Suprapubic skin (tissue), 4 donors: ENCODE measurements at regions not wholly inside any gene's neighbourhood (a gene's known extent, or its start where the extent isn't known, plus 50 kb on each side); places are given as distances from the start of the nearest gene placed in this dataset.

Experiments
- DNase-seq, 2 donors: peaks; one replicate each; pipeline ENCODE4 v3.0.0-alpha.2; 2019; ENCODE audit warnings: low spot score in 2 of 2
- H3K27ac ChIP-seq: fragments of 200-600 bp; sonication (generic); one replicate; pipeline ENCODE4 v1.5.1; 2019
- H3K27me3 ChIP-seq: fragments of 200-600 bp; sonication (generic); one replicate; pipeline ENCODE4 v1.5.1; 2019
- H3K36me3 ChIP-seq: fragments of 200-600 bp; sonication (generic); one replicate; pipeline ENCODE4 v1.5.1; 2019
- H3K4me1 ChIP-seq: fragments of 200-600 bp; sonication (generic); one replicate; pipeline ENCODE4 v1.5.1; 2019
- H3K4me3 ChIP-seq: fragments of 200-600 bp; sonication (generic); one replicate; pipeline ENCODE4 v1.5.1; 2019; ENCODE audit warnings: mild to moderate bottlenecking
- H3K9me3 ChIP-seq: fragments of 200-600 bp; sonication (generic); one replicate; pipeline ENCODE4 v1.5.1; 2019
- EP300 ChIP-seq: sonication (generic); formaldehyde crosslinking; IDR thresholded peaks from one replicate; pipeline ENCODE4 v1.6.1; 2017; ENCODE audit warnings: antibody characterized with exemption
- POLR2A ChIP-seq, 2 donors: fragments of 450-650 bp; IDR thresholded peaks; one replicate each; pipeline ENCODE4 v1.6.1; 2017; ENCODE audit warnings: antibody characterized with exemption in 2 of 2, mild to moderate bottlenecking in 2 of 2, moderate library complexity in 2 of 2
- POLR2AphosphoS5 ChIP-seq, 3 donors: sonication (generic); formaldehyde crosslinking; IDR thresholded peaks; one replicate each; pipeline ENCODE4 v1.6.1; 2017; ENCODE audit warnings: antibody characterized with exemption in 3 of 3
- WGBS: methylation state at CpG from one replicate; pipeline ENCODE4 v1.1.5; 2018; 5-methylcytosine and 5-hydroxymethylcytosine counted together
- TF ChIP-seq, protein P1 (sequence below), 2 donors: fragments of 200-600 bp in 1 of 2; fragments of 450-650 bp in 1 of 2; sonication (generic) in 1 of 2; IDR thresholded peaks; one replicate each; pipeline ENCODE4 v1.5.1; 2016 to 2019; ENCODE audit warnings: antibody characterized with exemption in 2 of 2, mild to moderate bottlenecking in 1 of 2, moderate library complexity in 1 of 2

DNA sequence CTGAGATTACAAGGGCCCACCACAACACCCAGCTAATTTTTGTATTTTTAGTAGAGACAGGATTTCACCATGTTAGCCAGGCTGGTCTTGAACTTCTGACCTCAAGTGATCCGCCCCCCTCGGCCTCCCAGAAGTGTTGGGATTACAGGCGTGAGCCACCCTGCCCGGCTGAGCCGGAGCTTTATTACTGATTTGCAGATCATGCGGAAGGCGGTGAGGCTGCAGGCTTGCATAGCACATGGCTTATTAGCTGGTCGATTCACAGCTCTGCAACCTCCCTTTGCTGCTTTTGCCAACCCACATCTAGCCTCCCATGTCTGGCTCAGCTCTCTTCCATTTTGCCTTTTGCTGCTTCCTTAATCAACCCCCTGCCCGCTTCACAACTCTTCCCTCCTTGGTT lies 210.3 kb downstream of the VAPA start:
- no peak for DNase-seq
- no peak for TF ChIP-seq POLR2A (IDR thresholded peaks at IDR 0.05)
- no peak for TF ChIP-seq EP300
- H3K9me3 ChIP-seq, result no peaks in the 10 kb centered on the region
- 92% methylated on average over 8 of the region's 9 CpGs for WGBS
- no peak overlapping the region for H3K27ac ChIP-seq
- H3K27me3 ChIP-seq, result no peaks in the 10 kb centered on the region
- peaks cover 37% of the 10 kb centered on the region for H3K4me1 ChIP-seq
- H3K36me3 ChIP-seq, result no peaks in the 10 kb centered on the region
- H3K4me3 ChIP-seq, result no peak overlapping the region

DNA sequence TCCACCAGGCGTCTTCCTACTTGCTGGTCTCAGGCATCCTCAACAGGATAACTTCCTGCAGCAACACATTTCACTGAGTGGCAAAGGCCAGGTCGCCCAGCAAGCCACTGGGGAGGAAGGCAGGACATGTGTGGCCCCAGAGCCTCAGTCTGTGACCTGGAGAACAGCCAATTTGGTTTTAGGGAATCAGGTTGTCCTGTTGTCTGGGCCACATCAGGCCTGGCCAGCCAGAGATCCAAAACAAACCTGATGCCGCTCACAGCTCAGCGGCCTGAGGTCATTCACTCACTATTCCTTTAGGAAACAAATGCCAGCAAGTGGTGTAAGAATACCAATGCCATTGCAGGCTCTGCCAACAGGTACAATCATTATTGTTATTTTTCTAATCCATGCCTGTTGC lies 210.7 kb downstream of the VAPA start:
- no peak overlapping the region for H3K4me3 ChIP-seq
- H3K4me1 ChIP-seq, result peaks cover 37% of the 10 kb centered on the region
- TF ChIP-seq POLR2AphosphoS5 (IDR thresholded peaks at IDR 0.05), result no peak
- TF ChIP-seq, protein P1, sequence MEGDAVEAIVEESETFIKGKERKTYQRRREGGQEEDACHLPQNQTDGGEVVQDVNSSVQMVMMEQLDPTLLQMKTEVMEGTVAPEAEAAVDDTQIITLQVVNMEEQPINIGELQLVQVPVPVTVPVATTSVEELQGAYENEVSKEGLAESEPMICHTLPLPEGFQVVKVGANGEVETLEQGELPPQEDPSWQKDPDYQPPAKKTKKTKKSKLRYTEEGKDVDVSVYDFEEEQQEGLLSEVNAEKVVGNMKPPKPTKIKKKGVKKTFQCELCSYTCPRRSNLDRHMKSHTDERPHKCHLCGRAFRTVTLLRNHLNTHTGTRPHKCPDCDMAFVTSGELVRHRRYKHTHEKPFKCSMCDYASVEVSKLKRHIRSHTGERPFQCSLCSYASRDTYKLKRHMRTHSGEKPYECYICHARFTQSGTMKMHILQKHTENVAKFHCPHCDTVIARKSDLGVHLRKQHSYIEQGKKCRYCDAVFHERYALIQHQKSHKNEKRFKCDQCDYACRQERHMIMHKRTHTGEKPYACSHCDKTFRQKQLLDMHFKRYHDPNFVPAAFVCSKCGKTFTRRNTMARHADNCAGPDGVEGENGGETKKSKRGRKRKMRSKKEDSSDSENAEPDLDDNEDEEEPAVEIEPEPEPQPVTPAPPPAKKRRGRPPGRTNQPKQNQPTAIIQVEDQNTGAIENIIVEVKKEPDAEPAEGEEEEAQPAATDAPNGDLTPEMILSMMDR (IDR thresholded peaks at IDR 0.05), result no peak
- no peak for TF ChIP-seq POLR2A (IDR thresholded peaks at IDR 0.05)
- TF ChIP-seq EP300, result no peak
- no peaks in the 10 kb centered on the region for H3K9me3 ChIP-seq
- no peak for DNase-seq
- WGBS, result 58% methylated on average over 4 of the region's 4 CpGs
- H3K27me3 ChIP-seq, result no peaks in the 10 kb centered on the region
- no peaks in the 10 kb centered on the region for H3K36me3 ChIP-seq
- no peak overlapping the region for H3K27ac ChIP-seq

DNA sequence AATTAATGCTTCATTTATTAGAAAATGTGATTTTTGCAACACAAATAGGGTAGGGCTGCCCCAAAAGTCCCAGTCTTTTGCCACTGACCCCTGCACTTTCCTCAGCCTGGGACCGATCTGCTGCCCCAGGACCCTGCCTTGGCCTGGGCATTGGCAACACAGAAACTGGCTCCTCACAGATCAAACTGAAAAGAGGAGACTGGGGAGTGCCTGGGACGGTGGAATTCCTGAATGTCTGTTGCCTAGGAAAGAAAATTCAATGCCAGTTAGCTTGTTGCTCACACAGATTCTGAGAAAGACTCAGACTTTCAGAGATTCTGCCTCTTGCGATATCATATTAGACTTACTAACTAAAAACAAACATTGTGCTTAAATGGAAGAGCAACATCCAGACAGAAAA lies 211.2 kb downstream of the VAPA start:
- WGBS, result 68% methylated on average over 3 of the region's 3 CpGs
- no peak for DNase-seq
- no peak overlapping the region for H3K27ac ChIP-seq
- no peaks in the 10 kb centered on the region for H3K36me3 ChIP-seq
- TF ChIP-seq EP300 (no peak), POLR2AphosphoS5 (IDR thresholded peaks at IDR 0.05) (no peak), POLR2A (IDR thresholded peaks at IDR 0.05) (no peak)
- TF ChIP-seq, protein P1 (IDR thresholded peaks at IDR 0.05), result no peak
- peaks cover 37% of the 10 kb centered on the region for H3K4me1 ChIP-seq
- H3K4me3 ChIP-seq, result no peak overlapping the region
- no peaks in the 10 kb centered on the region for H3K9me3 ChIP-seq
- no peaks in the 10 kb centered on the region for H3K27me3 ChIP-seq

DNA sequence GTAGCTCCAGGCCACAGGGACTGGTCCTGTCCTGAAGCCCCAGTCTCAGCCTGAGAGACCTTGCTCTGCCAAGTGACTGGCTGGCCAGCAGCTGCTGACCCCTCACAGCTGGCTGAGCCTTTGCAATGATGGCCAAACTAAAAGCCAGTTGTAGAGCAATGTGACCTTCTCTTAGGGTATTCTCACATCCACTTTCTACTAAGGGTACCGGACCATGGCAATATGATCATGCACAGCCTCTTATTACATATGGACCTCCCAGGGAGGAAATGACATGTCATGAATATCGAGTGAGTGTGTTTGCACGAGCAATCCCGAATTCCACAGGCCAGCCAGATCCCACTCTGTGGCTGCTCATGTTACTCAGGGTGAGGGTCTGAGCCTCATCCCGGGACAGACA lies 213.9 kb downstream of the VAPA start:
- Histone ChIP-seq H3K27me3 (no peaks in the 10 kb centered on the region), H3K9me3 (no peaks in the 10 kb centered on the region), H3K4me1 (peaks cover 38% of the 10 kb centered on the region), H3K27ac (no peak overlapping the region), H3K4me3 (no peak overlapping the region), H3K36me3 (no peaks in the 10 kb centered on the region)
- DNase-seq, result no peak
- TF ChIP-seq, protein P1 (IDR thresholded peaks at IDR 0.05), result no peak
- TF ChIP-seq POLR2AphosphoS5 (IDR thresholded peaks at IDR 0.05), result no peak
- no peak for TF ChIP-seq POLR2A (IDR thresholded peaks at IDR 0.05)
- no peak for TF ChIP-seq EP300
- 72% methylated on average over 3 of the region's 5 CpGs for WGBS

DNA sequence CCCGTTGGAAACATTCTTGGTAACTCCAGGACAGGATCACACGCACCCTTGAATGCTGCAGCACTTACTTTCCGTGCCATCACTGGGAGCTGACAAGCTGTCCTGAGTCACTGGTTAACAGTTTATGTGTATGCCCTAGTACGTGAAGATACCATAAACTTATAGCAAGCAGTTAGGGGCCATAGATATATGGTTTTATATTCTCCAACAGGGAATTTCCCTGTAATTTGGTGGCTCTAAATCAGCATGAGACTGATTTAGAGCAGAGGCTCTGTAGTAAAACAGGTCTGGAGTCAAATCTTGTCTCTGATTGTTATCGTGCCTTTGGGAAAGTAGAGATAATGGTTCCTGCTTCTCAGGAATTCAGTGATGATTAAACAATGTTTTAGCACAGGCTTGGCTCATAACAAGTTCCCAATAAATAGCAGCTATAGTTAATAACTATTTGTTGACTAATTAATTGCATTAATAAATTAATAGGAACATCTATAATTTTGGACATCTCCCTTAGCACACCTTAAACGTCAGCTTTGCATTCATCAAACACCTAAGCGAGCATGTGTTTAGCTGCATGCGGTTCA lies 215.2 kb downstream of the VAPA start:
- no peak for DNase-seq
- H3K4me3 ChIP-seq, result no peak overlapping the region
- H3K36me3 ChIP-seq, result no peaks in the 10 kb centered on the region
- H3K4me1 ChIP-seq, result peaks cover 30% of the 10 kb centered on the region
- H3K9me3 ChIP-seq, result no peaks in the 10 kb centered on the region
- WGBS, result 54% methylated on average over 8 of the region's 8 CpGs
- H3K27ac ChIP-seq, result no peak overlapping the region
- no peaks in the 10 kb centered on the region for H3K27me3 ChIP-seq
- TF ChIP-seq, protein P1 (IDR thresholded peaks at IDR 0.05), result no peak
- no peak for TF ChIP-seq EP300
- TF ChIP-seq POLR2A (IDR thresholded peaks at IDR 0.05), result no peak
- no peak for TF ChIP-seq POLR2AphosphoS5 (IDR thresholded peaks at IDR 0.05)

DNA sequence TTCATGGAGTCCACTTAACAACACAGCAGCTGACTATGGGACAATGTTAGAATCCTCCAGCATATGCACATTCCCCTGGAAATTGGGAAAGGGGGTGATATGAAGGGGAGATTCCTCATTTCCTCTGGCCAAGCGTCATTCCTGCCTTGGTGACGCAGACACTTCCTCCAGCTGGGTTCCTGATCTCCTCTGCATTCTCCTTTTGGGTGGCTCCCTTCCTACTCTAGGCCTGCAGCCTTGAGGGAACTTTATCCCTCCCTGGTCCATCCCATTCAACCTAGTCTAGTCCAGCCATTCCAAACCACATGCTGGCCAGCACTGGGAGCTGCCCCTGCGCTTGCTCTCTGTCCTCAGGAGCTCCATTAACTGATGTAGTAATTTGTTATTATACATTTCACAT lies 216.8 kb downstream of the VAPA start:
- peaks cover 23% of the 10 kb centered on the region for H3K4me1 ChIP-seq
- no peaks in the 10 kb centered on the region for H3K36me3 ChIP-seq
- H3K9me3 ChIP-seq, result no peaks in the 10 kb centered on the region
- TF ChIP-seq, protein P1 (IDR thresholded peaks at IDR 0.05), result no peak
- TF ChIP-seq EP300, result no peak
- no peaks in the 10 kb centered on the region for H3K27me3 ChIP-seq
- no peak for DNase-seq
- H3K4me3 ChIP-seq, result no peak overlapping the region
- 81% methylated on average over 3 of the region's 3 CpGs for WGBS
- no peak overlapping the region for H3K27ac ChIP-seq
